HG03565 (cell line): ENCODE measurements at regions not wholly inside any gene's neighbourhood (a gene's known extent, or its start where the extent isn't known, plus 50 kb on each side); places are given as distances from the start of the nearest gene placed in this dataset.
"Not testable (repeated sequence)": the region's sequence is repeated elsewhere in the genome, so short reads cannot be mapped to it uniquely, and the experiment has no call there.

ENCODE experiments used
- ATAC-seq: cut with Tn5 transposase; IDR thresholded peaks from one replicate; pipeline ENCODE4 v1.9.1; 2021; ENCODE audit warnings: mild to moderate bottlenecking, moderate library complexity; ENCODE audit not compliant: unreplicated experiment

DNA sequence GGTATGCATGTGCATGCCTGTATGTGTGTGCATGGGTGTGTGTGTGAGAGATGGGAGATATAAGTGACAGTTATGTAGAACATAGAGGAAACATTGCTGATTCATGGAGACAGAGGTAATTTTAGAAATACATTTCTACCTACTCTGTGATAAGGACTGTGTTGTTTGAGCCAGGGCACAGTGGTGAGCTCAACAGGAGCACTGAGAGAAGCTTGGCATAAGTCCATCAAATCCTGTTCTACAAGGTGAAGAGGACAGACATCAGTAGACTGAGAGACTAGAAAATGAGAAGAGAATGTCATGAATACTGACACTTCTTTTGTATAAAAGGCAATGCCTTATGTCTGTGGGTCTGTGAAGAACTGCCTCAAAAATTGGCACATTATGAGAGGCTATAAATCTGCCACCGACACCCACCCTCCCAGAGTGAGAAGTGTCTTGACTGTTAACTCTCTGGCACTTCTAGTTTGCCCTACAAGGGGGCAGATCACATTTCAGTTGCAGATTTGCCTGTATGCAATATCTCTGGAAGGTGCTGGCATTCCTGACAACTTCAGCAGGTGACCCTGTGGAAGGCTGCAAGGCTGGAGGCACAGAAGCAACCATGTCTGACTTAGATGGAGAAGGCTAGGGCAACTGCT, 962.3 kb upstream of the NRXN1 start:
- no peak for ATAC-seq

DNA sequence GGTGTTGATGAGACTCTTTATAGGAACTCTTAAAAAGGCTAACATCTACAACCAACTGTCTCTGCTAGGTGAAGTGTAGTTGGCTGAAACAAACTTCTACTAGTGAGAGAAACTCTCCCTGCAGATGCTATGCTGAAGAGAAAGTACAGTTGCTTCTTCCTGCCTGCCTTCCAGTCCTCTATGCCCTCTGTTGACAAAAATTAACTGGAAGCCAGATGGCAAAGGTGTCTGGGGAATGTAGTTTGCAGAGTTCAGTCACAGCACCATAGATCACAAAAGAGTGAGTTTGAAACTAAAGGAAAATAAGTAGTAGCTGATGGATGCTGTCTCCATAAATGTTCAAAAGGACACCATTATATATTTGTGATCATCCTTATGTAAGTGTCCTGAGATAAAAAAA, 958.8 kb upstream of the NRXN1 start:
- no peak for ATAC-seq

DNA sequence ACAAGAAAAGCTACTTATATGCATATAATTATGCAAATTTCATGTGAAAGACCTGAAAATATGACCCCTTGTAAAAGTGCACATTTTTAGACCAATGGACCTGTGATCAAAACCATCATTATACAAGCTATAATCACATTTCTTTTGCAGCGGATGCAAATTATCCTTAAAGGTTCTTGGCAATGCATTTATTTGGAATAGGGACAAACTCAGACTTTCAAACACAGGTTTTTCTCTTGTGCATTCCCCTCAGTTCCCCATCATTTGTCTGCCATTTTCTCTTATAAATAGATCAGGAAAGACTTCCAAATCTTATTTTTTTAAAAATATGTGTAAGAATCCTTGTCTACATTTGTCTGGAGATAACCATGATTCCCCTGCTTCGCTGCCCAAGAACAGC, 954.2 kb upstream of the NRXN1 start:
- no peak for ATAC-seq

GRCh38 chr2:51981783-51982182, 949.9 kb upstream of the NRXN1 start:
- ATAC-seq, result no peak

DNA sequence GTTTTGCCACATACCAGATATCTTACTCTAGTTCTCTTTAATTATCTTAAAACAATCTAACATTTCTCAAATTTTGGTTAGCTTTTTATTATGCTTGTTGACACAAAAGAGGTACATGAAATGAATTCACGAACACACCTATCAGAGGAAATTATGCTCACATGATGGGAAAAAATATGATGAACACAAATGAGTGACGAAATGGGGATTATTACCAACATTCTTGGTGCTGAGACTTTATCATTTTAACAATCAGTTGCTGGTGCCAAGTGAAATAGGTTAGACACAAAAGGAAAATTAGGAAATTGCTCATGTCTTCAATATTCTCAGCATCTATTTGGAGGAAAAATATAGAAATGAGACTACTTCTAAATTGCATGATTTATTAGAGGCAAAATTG, 944.7 kb upstream of the NRXN1 start:
- no peak for ATAC-seq

GRCh38 chr2:51971136-51971535, 939.2 kb upstream of the NRXN1 start:
- ATAC-seq, result no peak

DNA sequence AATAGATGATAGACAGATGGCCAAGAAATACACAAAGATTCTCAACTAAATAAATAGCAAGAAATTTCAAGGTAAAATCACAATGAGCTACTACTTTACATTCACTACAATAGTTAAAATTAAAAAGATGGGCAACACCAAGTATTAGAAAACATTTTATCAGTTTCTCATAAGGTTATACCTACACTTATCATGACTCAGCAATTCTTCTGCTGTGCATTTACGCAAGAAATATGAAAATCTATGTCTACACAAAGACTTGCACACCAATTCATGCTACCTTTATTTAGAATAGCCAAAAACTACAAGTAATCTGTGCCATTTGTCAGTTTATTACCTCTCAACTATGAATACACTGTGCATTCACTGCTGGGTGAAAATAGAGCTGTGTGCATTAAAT, 937.4 kb upstream of the NRXN1 start:
- ATAC-seq, result no peak

- no peak for ATAC-seq
Observed at GRCh38 chr2:51960841-51961335, 929.0 kb upstream of the NRXN1 start.

DNA sequence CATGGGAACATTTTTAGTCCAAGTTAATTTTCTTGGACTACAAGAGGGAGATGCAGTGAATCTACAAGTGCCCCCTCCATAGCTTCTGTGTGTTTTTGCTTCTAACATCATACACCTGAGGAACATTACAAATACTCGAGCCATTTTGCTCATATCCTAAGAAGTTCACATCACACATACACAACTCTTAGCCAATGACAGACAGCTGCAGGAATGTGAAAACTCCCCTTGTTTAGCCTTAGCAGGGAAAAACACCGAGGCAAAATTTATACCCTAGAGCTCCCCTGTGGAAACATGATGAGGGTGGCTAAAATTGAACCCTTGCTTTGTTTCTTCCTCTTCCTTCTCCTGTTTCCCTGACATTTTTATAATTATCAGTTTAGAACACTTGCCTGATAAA, 928.3 kb upstream of the NRXN1 start:
- no peak for ATAC-seq

DNA sequence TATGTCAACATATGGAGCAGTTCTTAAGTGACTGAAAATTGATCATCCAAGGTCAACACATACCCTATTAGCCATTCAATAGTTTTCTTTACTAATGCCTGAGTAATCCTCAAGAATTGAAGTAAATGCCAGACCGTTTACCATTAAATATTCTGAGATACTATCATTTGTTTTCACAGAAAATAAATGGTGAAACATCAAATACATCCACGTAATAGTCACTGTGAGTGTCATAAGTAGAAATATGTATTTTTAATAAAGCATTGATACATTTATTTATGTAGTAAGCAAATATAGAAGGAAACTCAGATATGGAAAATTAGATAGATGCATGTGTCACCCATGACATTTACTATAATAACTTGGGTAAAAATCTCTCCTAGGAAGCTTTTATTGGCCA, 927.8 kb upstream of the NRXN1 start:
- ATAC-seq, result no peak

DNA sequence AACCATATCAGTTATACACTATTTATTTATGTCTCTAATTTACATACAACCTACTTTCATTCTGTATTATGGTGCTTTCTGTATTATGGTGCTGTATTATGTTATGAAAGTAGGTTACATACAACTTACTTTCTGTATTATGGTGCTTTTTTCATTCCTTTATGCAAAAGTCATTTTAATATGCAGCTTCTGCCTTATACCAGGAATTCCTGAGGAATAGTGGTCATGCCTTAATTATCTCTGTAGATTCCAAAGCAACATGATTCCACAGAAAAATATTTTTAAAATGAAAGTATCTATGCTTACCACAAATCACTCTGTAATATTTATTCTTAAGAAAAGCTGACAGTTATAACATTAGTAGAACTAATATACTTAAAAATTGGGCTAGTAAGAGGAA, 922.0 kb upstream of the NRXN1 start:
- no peak for ATAC-seq

DNA sequence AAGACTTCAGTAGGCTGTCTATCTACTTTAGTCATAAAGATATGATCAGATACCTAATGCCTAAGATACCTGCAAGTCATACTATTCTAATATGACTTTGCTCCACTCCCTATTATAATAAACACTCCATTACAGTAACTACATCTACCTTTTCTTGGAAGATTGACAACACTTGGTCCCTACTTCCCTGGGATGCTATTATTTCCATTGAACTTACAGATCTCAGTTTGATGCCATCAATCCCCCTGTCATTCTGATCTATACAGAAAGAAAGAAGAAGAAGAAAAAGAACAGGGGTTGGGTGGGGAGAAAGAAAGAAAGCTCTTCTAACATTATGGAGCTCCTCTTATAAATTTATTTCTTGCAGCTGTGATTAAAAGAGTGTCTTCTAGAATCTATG, 889.1 kb upstream of the NRXN1 start:
- no peak for ATAC-seq

DNA sequence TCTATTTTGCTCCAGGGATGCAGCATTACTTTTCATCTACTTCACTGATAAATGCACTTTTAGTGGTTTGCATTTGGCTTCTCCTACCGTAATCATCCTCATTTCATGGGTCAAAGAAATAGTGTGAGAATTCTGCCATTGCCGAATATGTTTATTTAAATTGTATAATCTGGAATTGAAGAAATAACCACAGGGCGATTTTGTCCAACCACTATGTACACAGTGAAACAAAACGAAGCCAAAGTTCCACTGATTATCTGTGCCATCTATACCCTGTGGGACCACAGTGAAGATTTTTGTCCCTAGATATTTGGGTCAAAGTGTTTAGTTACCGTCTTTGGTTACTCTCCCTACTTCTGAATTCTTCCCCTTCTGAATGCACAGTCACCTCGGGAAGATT, 888.6 kb upstream of the NRXN1 start:
- ATAC-seq, result no peak

GRCh38 chr2:51919395-51919794, 887.5 kb upstream of the NRXN1 start:
- no peak for ATAC-seq

DNA sequence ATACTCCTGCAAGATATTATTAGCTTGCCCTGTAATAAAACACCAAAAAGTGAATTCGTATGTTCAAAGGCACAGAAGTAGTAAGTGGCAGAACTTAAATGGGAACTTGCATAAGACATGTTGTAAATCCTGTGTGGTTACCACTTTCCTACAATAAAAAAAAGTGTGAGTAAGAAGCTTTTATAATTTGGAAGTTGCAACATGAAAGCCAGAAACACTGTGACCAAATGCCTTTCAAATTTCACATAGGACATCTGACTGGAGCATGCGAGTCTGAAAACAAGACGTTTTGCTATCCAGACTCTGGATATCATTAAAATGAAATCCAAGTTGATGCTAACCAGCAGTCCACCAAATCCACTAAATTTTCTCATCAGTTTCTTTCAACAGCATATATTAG, 886.2 kb upstream of the NRXN1 start:
- ATAC-seq, result no peak

DNA sequence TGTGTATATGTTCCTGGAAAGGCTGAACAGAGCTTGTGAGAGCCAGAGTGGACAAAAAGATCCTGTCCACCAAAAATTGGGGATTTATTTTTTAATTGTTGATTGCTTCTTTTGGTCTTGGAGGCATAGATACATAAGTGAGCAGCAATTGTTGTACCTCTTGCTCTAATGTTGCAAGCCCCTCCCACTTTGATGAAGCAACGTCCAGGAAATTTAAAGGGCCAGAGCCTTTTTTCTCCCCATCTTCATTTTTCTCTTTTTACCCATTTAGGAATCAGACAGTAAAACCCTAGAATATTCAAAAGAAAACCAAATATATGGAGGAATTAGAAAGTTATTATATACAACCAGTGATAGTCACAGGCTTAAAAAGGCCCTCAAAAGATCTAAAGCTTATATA, 871.8 kb upstream of the NRXN1 start:
- ATAC-seq, result no peak

GRCh38 chr2:51899643-51900042, 867.7 kb upstream of the NRXN1 start:
- no peak for ATAC-seq

GRCh38 chr2:51894584-51894983, 862.7 kb upstream of the NRXN1 start:
- not testable (repeated sequence) for ATAC-seq

GRCh38 chr2:51888120-51888519, 856.2 kb upstream of the NRXN1 start:
- no peak for ATAC-seq

DNA sequence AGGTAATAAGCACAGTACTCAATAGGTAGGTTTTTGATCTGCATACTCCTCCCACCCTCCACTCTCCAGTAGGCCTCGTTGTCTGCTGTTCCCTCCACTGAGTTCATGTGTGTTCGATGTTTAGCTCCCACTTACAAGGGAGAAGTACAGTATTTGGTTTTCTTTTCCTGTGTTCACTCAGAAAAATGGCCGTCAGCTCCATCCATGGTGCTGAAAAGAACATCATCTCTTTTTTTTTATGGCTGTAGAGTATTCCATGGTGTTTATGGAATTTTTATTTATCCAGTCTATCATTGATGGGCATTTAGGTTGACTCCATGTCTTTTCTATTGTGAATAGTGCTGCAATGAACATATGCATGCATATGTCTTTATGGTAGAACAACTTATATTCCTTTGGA, 849.7 kb upstream of the NRXN1 start:
- no peak for ATAC-seq

DNA sequence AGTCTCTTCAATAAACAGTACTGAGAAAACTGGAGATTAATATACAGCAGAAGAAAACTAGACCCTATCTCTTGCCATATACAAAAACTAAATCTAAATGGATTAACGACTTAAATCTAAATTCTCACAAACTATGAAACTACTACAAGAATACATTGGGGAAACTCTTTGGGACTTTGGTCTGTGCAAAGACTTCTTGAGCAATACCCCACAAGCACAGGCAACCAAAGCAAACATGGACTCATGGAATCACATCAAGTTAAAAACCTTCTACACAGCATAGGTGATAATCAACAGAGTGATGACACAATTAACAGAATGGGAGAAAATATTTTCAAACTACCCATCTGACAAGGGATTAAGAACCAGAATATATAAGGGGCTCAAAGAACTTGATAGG, 848.2 kb upstream of the NRXN1 start:
- no peak for ATAC-seq

DNA sequence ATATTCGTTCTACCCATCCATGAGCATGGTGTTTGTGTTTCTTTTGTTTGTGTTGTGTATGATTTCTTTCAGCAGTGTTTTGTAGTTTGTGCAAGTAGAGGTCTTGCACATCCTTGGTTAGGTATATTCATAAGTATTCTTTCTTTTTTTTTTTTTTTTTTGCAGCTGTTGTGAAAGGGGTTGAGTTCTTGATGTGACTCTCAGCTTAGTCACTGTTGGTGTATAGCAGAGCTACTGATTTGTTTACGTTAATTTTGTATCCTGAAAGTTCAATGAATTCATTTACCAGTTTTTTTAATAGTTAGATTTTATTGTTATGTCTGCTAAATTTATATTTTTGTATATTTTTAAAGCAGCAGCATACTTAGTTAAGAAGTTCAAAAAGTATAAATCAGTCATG, 834.4 kb upstream of the NRXN1 start:
- no peak for ATAC-seq

GRCh38 chr2:51859260-51859659, 827.3 kb upstream of the NRXN1 start:
- no peak for ATAC-seq
